CMK (cell line): ENCODE measurements at regions not wholly inside any gene's neighbourhood (a gene's known extent, or its start where the extent isn't known, plus 50 kb on each side); places are given as distances from the start of the nearest gene placed in this dataset.
"Not testable (repeated sequence)": the region's sequence is repeated elsewhere in the genome, so short reads cannot be mapped to it uniquely, and the experiment has no call there.

Experiments used
- DNase-seq: peaks from one replicate; pipeline ENCODE4 v3.0.0-alpha.2; 2010; ENCODE audit warnings: low read depth

GRCh38 chr11:134725716-134726639, 313.9 kb upstream of the B3GAT1 start:
- DNase-seq, result no peak

GRCh38 chr11:134725211-134725610, 313.2 kb upstream of the B3GAT1 start:
- no peak for DNase-seq

GRCh38 chr11:134724779-134725140, 312.7 kb upstream of the B3GAT1 start:
- DNase-seq, result no peak

GRCh38 chr11:134724106-134724778, 312.2 kb upstream of the B3GAT1 start:
- no peak for DNase-seq

GRCh38 chr11:134720691-134721070, 308.6 kb upstream of the B3GAT1 start:
- not testable (repeated sequence) for DNase-seq

GRCh38 chr11:134719940-134720690, 308.1 kb upstream of the B3GAT1 start:
- not testable (repeated sequence) for DNase-seq

GRCh38 chr11:134719397-134719796, 307.4 kb upstream of the B3GAT1 start:
- no peak for DNase-seq

- no peak for DNase-seq
Observed at GRCh38 chr11:134716582-134716981, 304.5 kb upstream of the B3GAT1 start.

GRCh38 chr11:134714021-134714656, 302.1 kb upstream of the B3GAT1 start:
- no peak for DNase-seq

GRCh38 chr11:134712228-134713145, 300.4 kb upstream of the B3GAT1 start:
- DNase-seq, result no peak

- no peak for DNase-seq
Observed at GRCh38 chr11:134711588-134711987, 299.5 kb upstream of the B3GAT1 start.

- DNase-seq, result no peak
Observed at GRCh38 chr11:134710861-134711407, 298.9 kb upstream of the B3GAT1 start.

GRCh38 chr11:134705858-134706257, 293.8 kb upstream of the B3GAT1 start:
- DNase-seq, result no peak

- DNase-seq, result no peak
Observed at GRCh38 chr11:134702827-134703226, 290.8 kb upstream of the B3GAT1 start.

- no peak for DNase-seq
Observed at GRCh38 chr11:134701564-134702165, 289.6 kb upstream of the B3GAT1 start.

- no peak for DNase-seq
Observed at GRCh38 chr11:134700101-134700640, 288.1 kb upstream of the B3GAT1 start.

- no peak for DNase-seq
Observed at GRCh38 chr11:134696455-134696854, 284.4 kb upstream of the B3GAT1 start.

GRCh38 chr11:134691985-134692384, 279.9 kb upstream of the B3GAT1 start:
- no peak for DNase-seq

- no peak for DNase-seq
Observed at GRCh38 chr11:134691295-134691873, 279.3 kb upstream of the B3GAT1 start.

GRCh38 chr11:134689886-134690285, 277.8 kb upstream of the B3GAT1 start:
- DNase-seq, result no peak
